M059J (cell line): ENCODE measurements at regions not wholly inside any gene's neighbourhood (a gene's known extent, or its start where the extent isn't known, plus 50 kb on each side); places are given as distances from the start of the nearest gene placed in this dataset.

ENCODE experiments used
- DNase-seq: peaks from one replicate; pipeline ENCODE4 v3.0.0-alpha.2; 2012; ENCODE audit warnings: low read depth

- DNase-seq, result peak; percentile 21
Measured at GRCh38 chrX:21056622-21057021, 317.6 kb upstream of the CNKSR2 start.

DNA sequence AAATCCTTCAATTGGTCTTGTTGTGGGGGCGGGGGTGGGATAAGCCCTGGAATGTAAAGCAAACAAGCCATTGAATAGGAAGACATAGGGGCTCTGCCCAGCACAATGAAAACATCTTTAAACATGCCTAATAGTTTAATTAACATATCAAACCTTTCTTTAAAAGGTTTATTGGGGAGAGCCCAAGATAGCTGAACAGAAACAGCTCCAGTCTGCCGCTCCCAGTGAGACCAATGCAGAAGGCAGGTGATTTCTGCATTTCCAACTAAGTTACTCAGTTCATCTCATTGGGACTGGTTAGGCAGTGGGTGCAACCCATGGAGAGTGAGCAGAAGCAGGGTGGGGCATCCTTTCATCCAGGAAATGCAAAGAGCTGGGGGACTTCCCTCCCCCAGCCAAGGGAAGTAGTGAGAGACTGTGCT is 327.2 kb upstream of the CNKSR2 start:
- no peak for DNase-seq

- no peak for DNase-seq
Measured at GRCh38 chrX:21014326-21014725, 359.9 kb upstream of the CNKSR2 start.

GRCh38 chrX:21004835-21005234 is 369.4 kb upstream of the CNKSR2 start:
- peak; percentile 3 for DNase-seq

GRCh38 chrX:20995829-20996228 is 378.4 kb upstream of the CNKSR2 start:
- no peak for DNase-seq

GRCh38 chrX:20989361-20989760 is 384.9 kb upstream of the CNKSR2 start:
- peak; percentile 0 for DNase-seq

- DNase-seq, result no peak
Measured at GRCh38 chrX:20988804-20989203, 385.4 kb upstream of the CNKSR2 start.

GRCh38 chrX:20988118-20988517 is 386.1 kb upstream of the CNKSR2 start:
- peak; percentile 19 for DNase-seq

GRCh38 chrX:20980426-20980825 is 393.8 kb upstream of the CNKSR2 start:
- DNase-seq, result no peak

DNA sequence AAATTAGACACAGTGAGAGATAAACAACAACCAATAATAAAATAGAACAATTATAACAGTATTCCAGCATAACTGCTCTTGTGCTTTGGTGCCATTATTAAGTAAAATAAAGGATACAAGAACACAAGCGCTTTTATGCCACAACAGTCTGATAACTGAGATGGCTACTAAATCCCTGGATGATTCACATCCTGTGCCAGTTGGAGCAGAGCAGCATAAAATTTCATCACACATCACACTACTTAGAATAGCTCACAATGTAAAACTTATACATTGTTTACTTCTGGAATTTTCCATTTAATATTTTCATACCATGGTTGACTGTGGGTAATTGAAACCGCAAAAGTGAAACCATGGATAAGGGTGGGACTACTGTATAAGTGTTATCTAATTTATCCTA is 399.9 kb upstream of the CNKSR2 start:
- DNase-seq, result peak; percentile 3

DNA sequence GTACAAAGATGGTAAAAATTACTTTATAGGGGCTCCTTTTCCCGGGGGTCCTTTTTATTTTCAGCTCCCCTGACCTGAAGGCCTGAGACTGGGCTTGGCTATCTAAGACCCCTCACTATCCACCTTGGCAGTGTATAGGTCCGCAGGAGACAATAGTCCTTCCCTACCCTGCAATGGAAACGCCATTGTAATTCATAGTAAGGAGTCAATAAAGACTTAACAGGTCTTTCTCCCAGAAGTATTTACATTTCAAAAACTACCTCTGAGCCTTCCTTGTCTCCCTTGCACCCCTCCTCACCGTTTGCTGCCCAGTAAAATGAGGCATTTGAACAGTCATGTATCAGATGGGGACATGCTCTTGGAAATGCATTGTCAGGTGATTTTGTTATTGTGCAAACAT is 401.2 kb upstream of the CNKSR2 start:
- no peak for DNase-seq

DNA sequence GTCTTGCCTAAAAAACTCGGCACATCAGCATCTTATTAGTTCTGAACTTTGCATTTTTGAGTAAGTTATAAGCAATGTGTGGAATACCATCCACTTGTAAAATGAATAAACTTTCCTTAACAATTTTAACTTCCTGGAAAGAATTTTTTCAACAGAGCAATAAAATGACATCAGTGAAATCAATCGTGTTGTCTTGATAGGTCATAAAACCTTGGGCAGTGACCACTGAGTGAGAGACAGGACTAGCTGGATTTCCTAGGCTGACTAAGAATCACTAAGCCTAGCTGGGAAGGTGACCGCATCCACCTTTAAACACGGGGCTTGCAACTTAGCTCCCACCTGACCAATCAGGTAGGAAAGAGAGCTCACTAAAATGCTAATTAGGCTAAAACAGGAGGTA is 403.0 kb upstream of the CNKSR2 start:
- DNase-seq, result peak; percentile 0

DNA sequence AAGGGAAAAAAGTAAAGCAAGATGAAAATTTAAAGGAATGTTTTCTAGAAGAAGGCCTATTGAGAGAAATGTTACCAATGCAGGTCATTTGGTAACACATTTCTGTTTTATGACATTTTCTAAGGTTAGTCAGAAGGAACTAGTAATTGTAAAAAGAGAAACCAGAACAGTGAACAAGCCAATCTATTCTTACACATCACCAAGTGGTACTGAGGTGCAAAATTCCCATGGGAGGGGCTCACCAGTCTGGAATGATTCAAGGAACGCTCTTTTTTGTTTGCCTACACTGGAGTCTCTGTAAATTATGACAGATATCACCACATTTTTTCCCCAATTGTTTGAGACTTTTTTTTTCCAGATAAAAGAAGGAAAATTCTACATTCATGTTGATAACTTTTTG is 404.7 kb upstream of the CNKSR2 start:
- no peak for DNase-seq

- DNase-seq, result peak; percentile 19
Measured at GRCh38 chrX:20968996-20969395, 405.2 kb upstream of the CNKSR2 start.

DNA sequence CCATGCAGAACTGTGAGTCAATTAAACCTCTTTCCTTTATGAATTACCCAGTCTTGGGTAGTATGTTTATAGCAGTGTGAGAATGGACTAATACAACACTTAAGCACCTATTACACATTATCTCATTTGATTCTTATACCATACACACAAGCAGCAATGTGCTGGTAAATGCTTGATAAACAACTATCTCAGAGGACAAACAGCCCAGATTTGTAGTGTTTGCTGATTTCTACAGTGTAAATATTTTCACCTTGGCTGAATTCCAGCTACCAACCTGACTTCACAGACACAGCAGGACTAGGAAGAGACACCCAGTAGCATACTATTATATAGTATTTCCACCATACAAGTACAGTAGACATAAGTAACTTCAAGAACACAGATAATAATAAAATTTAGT is 406.5 kb upstream of the CNKSR2 start:
- no peak for DNase-seq

DNA sequence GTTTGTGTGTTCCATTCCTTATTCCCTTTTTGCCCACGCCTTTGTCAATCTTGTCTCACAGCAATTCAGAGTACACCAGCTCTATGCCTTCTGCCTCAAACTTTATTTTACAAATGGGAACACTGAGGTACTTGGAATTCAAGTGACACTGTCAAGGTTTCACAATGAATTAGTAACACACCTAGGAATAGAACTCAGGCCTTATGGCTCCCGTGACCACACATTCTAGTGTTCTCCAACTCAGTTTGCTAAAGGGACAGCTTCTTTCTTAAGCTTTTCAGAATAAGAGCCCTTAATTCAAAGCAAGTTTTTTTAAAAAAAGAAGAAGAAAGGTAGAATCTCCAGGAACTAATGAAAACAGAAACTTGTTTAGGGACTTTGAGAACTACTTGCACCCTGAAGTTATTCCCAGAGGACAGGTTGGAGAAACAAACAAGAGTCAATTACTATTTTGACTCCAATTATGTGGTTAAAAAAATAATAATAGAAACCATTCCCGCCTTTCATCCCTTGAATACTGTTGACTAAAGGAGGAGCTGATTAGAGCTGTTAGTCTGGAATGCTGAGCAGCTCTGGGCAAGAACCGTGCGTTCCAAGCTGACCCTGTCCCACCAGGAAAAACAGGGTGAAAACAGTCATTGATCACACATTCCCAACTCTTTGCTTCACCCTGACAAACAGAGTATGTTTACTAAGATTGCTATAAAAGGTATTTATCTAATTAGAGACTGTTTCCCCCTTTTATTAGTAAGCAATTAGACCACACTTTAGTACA is 408.8 kb upstream of the CNKSR2 start:
- no peak for DNase-seq

DNA sequence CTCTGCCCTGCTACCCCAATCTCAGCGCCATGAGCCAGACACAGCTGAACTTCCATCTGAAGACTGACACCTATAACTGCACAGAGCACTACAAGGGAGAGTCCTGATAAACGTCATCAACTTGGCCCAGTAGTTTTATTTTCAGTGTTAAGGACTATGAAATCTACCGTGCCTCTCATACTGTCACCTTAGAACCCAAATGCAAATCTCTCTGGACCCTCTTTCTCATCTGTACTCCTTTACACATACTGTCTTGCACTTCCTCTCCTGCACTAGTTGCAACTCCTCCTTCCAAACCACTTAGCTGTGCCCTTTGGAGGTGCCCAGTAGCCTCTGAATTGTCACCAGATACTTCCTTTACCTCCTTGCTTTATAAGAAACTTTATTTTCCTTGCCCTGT is 420.2 kb upstream of the CNKSR2 start:
- DNase-seq, result no peak

DNA sequence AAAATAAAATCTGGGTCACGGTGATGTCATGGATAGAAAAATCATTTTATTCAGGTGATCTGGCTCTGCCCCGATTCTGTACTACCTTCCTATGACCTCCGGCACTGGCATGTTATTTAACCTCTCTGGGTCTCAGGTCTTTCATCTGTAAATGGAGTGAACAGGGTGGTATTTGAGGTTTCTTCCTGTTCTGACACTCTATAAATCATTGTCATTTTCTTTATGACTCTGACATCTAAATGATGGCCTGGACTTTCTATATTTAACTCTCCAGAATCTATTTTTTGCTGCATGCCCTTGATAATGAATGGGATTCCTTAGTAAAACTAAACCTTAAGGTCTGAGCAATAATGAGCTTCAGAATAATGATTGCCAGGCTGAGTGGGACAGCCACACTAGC is 422.0 kb upstream of the CNKSR2 start:
- DNase-seq, result no peak

DNA sequence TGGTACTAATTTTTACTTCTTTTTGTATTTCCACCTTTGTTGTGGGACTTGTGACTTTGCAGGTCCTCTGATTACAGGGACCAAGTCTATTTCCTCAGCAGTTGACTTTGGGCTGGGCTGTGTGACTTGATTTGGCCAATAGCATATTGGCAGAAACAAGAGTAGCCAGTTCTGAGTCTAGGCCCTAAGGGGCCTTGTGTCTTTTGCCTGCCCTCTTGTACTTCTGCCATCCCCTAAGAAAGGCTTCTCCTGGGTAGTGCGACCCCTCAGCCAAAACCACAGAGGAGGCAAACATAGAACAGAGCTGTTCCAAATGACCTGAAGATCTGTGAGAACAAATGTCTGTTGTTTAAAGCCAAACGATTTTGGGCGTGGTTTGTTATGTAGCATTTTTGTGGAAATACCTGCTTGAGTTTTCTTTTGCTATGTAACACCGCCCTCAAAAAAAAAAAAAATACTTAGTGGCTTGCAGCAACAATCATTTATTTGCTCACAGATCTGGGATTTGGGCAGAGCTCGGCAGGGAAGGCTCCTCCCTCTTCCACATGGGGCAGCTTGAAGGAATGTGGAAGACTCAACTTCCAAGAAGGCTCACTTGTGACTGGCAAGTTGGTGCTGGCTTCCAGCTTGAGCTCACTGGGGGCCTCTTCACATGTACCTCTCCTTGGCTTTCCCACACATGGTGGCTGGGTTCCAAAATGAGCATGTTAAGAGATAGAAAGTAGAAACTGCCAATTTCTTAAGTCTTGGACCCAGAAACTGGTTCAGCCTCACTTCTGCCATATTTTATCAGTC is 423.0 kb upstream of the CNKSR2 start:
- DNase-seq, result no peak

DNA sequence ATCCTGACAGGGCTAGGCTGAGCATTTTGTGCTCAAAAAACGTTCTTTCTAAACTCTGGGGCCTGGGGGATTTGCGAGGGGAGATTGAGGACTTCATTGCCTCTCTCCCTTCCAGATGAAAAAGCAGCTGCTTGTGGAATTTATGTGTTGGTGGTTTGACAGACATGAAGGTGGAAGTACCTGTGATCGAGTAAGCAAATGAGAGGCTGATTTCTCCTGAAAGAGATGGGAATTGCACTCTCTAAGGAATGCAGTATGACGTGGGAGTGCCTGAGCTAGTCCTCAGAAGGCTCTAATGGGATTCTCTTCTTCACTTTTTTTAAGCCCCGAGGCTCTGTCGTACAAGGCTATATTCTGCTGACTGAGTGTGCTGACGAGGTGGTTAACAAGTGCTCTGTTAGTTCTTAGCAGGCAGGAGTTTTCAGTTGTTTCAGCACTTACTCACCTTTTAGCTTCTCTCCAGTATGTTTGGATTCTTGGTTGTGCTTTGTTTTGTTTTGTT is 426.8 kb upstream of the CNKSR2 start:
- no peak for DNase-seq

DNA sequence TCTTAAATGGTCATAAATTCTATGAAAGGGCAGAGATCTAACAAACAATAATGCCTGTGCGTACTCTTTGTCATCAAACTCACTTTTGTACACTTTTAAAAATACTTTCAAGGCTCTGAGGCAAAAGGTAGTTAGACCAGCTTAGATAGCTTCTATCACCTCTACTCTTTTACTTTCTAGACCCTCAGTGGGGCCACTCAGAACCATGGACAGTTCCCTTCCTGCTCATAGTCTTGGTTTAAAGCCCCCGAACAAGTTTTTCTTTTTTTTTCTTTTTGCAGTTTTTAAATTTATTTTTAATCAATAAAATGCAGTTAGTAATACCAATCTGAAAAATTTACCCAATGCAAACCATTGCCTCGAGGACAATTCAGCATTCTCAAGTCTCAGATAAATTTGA is 460.5 kb upstream of the CNKSR2 start:
- DNase-seq, result no peak

DNA sequence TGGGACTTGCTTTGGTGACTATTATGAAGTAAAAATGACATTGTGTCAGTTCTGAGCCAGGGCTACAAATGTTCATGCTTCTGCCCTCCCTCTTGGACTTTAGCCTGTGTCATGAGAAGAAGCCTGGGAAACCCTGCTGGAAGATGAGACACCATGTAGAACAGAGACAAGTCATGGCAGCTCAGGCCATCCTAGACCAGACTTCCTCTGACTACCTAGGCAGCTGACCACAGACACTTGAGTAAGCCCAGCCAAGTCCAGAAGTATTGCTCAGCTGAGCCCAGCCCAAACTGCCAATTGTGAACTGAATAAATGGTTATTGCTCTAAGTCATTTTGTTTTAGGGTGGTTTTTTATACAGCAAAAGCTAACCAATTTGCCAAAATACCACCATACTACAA is 467.6 kb upstream of the CNKSR2 start:
- no peak for DNase-seq

DNA sequence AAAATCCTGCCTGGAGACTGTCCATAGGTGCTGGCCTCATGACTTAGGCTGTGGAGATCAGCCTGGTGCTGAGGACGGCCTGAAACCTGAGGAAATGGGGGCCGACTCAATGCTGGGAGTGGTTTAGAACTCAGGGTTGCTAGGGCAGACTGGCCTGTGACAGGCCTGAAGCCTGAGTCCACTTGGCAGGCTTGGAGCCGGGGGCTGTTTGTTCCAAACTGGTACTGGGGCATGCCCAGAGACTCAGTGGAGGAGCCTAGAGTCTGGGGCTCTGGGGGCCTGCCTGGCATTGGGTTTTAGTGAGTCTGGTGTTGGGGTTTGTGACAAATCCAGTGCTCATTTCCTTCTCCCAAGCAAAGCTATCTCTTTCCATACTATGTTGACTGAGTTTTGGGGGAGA is 489.7 kb upstream of the CNKSR2 start:
- DNase-seq, result no peak
